ENCODE measurements at regions not wholly inside any gene's neighbourhood (a gene's known extent, or its start where the extent isn't known, plus 50 kb on each side); places are given as distances from the start of the nearest gene placed in this dataset.

- no peak for TF ChIP-seq CTCF (IDR thresholded peaks at IDR 0.05; ENCODE audit: low read depth, low read length)
- no peak overlapping the region for H3K4me3 ChIP-seq (ENCODE audit: low read depth, low read length)
- in situ Hi-C loops (cut with HindIII; ENCODE audit: low sequenced_read_pairs), result no loop called here
- no peak for DNase-seq (ENCODE audit: low read depth, low spot score)
Measured at GRCh38 chr6:148154668-148155067, 188.0 kb upstream of the SASH1 start.

- no peak for DNase-seq (ENCODE audit: low read depth, low spot score)
- in situ Hi-C loops (cut with HindIII; ENCODE audit: low sequenced_read_pairs), result no loop called here
- TF ChIP-seq CTCF (IDR thresholded peaks at IDR 0.05; ENCODE audit: low read depth, low read length), result no peak
- H3K4me3 ChIP-seq (ENCODE audit: low read depth, low read length), result no peak overlapping the region
Measured at GRCh38 chr6:148155293-148155692, 187.3 kb upstream of the SASH1 start.

GRCh38 chr6:148157841-148158240 lies 184.8 kb upstream of the SASH1 start:
- no peak for TF ChIP-seq CTCF (IDR thresholded peaks at IDR 0.05; ENCODE audit: low read depth, low read length)
- no peak overlapping the region for H3K4me3 ChIP-seq (ENCODE audit: low read depth, low read length)
- in situ Hi-C loops (cut with HindIII; ENCODE audit: low sequenced_read_pairs), result no loop called here
- no peak for DNase-seq (ENCODE audit: low read depth, low spot score)

GRCh38 chr6:148164645-148165044 lies 178.0 kb upstream of the SASH1 start:
- in situ Hi-C loops (cut with HindIII; ENCODE audit: low sequenced_read_pairs), result no loop called here
- no peak overlapping the region for H3K4me3 ChIP-seq (ENCODE audit: low read depth, low read length)
- TF ChIP-seq CTCF (IDR thresholded peaks at IDR 0.05; ENCODE audit: low read depth, low read length), result no peak
- no peak for DNase-seq (ENCODE audit: low read depth, low spot score)

- in situ Hi-C loops (cut with HindIII; ENCODE audit: low sequenced_read_pairs), result no loop called here
- no peak overlapping the region for H3K4me3 ChIP-seq (ENCODE audit: low read depth, low read length)
- peak; percentile 72 for DNase-seq (ENCODE audit: low read depth, low spot score)
- TF ChIP-seq CTCF (IDR thresholded peaks at IDR 0.05; ENCODE audit: low read depth, low read length), result peak; percentile 59
Measured at GRCh38 chr6:148166339-148166968, 176.2 kb upstream of the SASH1 start.

GRCh38 chr6:148169706-148170105 lies 172.9 kb upstream of the SASH1 start:
- in situ Hi-C loops (cut with HindIII; ENCODE audit: low sequenced_read_pairs), result no loop called here
- H3K4me3 ChIP-seq (ENCODE audit: low read depth, low read length), result no peak overlapping the region
- peak; percentile 39 for DNase-seq (ENCODE audit: low read depth, low spot score)
- TF ChIP-seq CTCF (IDR thresholded peaks at IDR 0.05; ENCODE audit: low read depth, low read length), result no peak

Data from astrocyte of the spinal cord (primary cell).